Fibroblast of lung (primary cell): ENCODE measurements at regions not wholly inside any gene's neighbourhood (a gene's known extent, or its start where the extent isn't known, plus 50 kb on each side); places are given as distances from the start of the nearest gene placed in this dataset.

Source experiments
- EZH2 ChIP-seq: IDR thresholded peaks from 2 replicates; pipeline ENCODE4 v1.5.1; 2012; ENCODE audit warnings: low read length, control low read depth, mild to moderate bottlenecking; ENCODE audit errors: missing control alignments
- TF ChIP-seq, protein P1 (sequence below), 2 donors: IDR thresholded peaks in 1 of 2; conservative IDR thresholded peaks in 1 of 2; 1 replicate in 1 of 2; 2 replicates in 1 of 2; pipeline ENCODE4 v1.5.1; 2011 to 2012; ENCODE audit warnings: low read length in 2 of 2, control low read depth in 1 of 2, inconsistent platforms in 1 of 2, low read depth in 1 of 2, mild to moderate bottlenecking in 1 of 2

DNA sequence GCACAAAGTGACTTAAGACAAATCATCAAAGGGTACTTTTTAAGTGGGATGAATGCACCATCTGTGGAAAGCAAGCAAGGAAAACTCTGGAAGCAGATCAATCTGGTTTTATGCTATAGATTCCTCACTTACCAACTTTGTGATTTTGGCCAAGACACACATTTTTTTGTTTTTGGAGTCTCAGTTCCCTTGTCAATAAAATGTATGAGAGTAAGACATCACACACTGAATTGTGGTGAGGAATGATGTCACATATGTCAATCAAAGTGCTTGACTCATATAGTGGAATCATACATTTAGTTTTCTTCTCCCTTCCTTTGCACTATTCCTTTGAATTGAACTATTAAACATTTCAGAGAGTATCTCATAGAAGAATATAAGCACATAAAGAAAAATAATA lies 620.5 kb upstream of the CITED2 start:
- TF ChIP-seq, protein P1, sequence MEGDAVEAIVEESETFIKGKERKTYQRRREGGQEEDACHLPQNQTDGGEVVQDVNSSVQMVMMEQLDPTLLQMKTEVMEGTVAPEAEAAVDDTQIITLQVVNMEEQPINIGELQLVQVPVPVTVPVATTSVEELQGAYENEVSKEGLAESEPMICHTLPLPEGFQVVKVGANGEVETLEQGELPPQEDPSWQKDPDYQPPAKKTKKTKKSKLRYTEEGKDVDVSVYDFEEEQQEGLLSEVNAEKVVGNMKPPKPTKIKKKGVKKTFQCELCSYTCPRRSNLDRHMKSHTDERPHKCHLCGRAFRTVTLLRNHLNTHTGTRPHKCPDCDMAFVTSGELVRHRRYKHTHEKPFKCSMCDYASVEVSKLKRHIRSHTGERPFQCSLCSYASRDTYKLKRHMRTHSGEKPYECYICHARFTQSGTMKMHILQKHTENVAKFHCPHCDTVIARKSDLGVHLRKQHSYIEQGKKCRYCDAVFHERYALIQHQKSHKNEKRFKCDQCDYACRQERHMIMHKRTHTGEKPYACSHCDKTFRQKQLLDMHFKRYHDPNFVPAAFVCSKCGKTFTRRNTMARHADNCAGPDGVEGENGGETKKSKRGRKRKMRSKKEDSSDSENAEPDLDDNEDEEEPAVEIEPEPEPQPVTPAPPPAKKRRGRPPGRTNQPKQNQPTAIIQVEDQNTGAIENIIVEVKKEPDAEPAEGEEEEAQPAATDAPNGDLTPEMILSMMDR (conservative IDR thresholded peaks at IDR 0.05 in 1 of 2, IDR thresholded peaks at IDR 0.05 in 1 of 2; ENCODE audit: low read depth in 1 of 2, low read length in 2 of 2), result no peak
- TF ChIP-seq EZH2, result no peak
